Activated B cell treated with CpG ODN at 0.5 μM for 24 hours (primary cell): ENCODE measurements at regions not wholly inside any gene's neighbourhood (a gene's known extent, or its start where the extent isn't known, plus 50 kb on each side); places are given as distances from the start of the nearest gene placed in this dataset.

Source experiments
- ATAC-seq: fragments of 200-7000 bp; cut with Tn5 transposase; one replicate; pipeline ENCODE4 v1.10.0; 2021; ENCODE audit warnings: low read depth, mild to moderate bottlenecking, moderate library complexity
- CTCF ChIA-PET: fragments of 350-600 bp; sonication (Branson Sonifier 250); formaldehyde crosslinking; loops from one replicate; lab custom pipeline; 2021; ENCODE audit warnings: antibody characterized with exemption; lab: Charles Lee
- POLR2A ChIA-PET: fragments of 350-600 bp; sonication (Branson Sonifier 250); formaldehyde crosslinking; loops from one replicate; lab custom pipeline; 2021; ENCODE audit warnings: antibody characterized with exemption; lab: Charles Lee
- DNase-seq: peaks from one replicate; pipeline ENCODE4 v3.0.0; 2022
- H3K27ac Mint-ChIP-seq: one replicate; pipeline ENCODE4 v1.8.0; 2020; ENCODE audit warnings: mixed read lengths
- H3K27me3 Mint-ChIP-seq: one replicate; pipeline ENCODE4 v1.8.0; 2021; ENCODE audit warnings: mixed read lengths
- H3K36me3 Mint-ChIP-seq: one replicate; pipeline ENCODE4 v1.8.0; 2021; ENCODE audit warnings: low read depth, mixed read lengths
- H3K4me1 Mint-ChIP-seq: one replicate; pipeline ENCODE4 v1.8.0; 2021; ENCODE audit warnings: mixed read lengths
- H3K4me3 Mint-ChIP-seq: one replicate; pipeline ENCODE4 v1.8.0; 2020; ENCODE audit warnings: mild to moderate bottlenecking, mixed read lengths
- H3K9me3 Mint-ChIP-seq: one replicate; pipeline ENCODE4 v1.8.0; 2020; ENCODE audit warnings: mixed read lengths
- CTCF ChIP-seq: fragments of 200-600 bp; IDR thresholded peaks from one replicate; pipeline ENCODE4 v1.8.0; 2022; ENCODE audit warnings: antibody characterized with exemption, mild to moderate bottlenecking
- intact Hi-C: fragments of 100-400 bp; cut with micrococcal nuclease; formaldehyde crosslinking; loops from one replicate; pipeline ENCODE4 v1.15.1; 2024

GRCh38 chr5:147176422-147176821, 58.4 kb upstream of the STK32A start:
- H3K27ac Mint-ChIP-seq: no peak overlapping the region
- POLR2A ChIA-PET: no interaction called here
- no peak overlapping the region for H3K4me3 Mint-ChIP-seq
- H3K36me3 Mint-ChIP-seq: no peaks in the 10 kb centered on the region
- H3K4me1 Mint-ChIP-seq: no peaks in the 10 kb centered on the region
- no peaks in the 10 kb centered on the region for H3K27me3 Mint-ChIP-seq
- TF ChIP-seq CTCF: no peak
- DNase-seq (no peak), ATAC-seq (no peak)
- intact Hi-C loops: no loop called here
- CTCF ChIA-PET: no interaction called here
- H3K9me3 Mint-ChIP-seq: no peaks in the 10 kb centered on the region

GRCh38 chr5:147177125-147177840, 57.5 kb upstream of the STK32A start:
- ChIA-PET POLR2A (no interaction called here), CTCF (interaction anchor here (1.0 kb wide), 1 partner anchor 12 kb away, joined by 4 read pairs; no protein-coding TSS in a partner anchor)
- H3K4me1 Mint-ChIP-seq: no peaks in the 10 kb centered on the region
- H3K4me3 Mint-ChIP-seq: no peak overlapping the region
- H3K36me3 Mint-ChIP-seq: no peaks in the 10 kb centered on the region
- ATAC-seq: no peak
- no peak for TF ChIP-seq CTCF
- intact Hi-C loops: no loop called here
- H3K9me3 Mint-ChIP-seq: no peaks in the 10 kb centered on the region
- DNase-seq: no peak
- H3K27ac Mint-ChIP-seq: no peak overlapping the region
- no peaks in the 10 kb centered on the region for H3K27me3 Mint-ChIP-seq

GRCh38 chr5:147179562-147180147, 55.2 kb upstream of the STK32A start:
- ChIA-PET POLR2A (no interaction called here), CTCF (interaction anchor here (2.9 kb wide), 1 partner anchor 9 kb away, joined by 20 read pairs; no protein-coding TSS in a partner anchor)
- Mint-ChIP-seq H3K9me3 (no peaks in the 10 kb centered on the region), H3K36me3 (no peaks in the 10 kb centered on the region), H3K27me3 (no peaks in the 10 kb centered on the region), H3K27ac (no peak overlapping the region), H3K4me1 (no peaks in the 10 kb centered on the region), H3K4me3 (no peak overlapping the region)
- DNase-seq (no peak), ATAC-seq (no peak)
- no peak for TF ChIP-seq CTCF
- intact Hi-C loops: no loop called here

GRCh38 chr5:147180751-147181150, 54.1 kb upstream of the STK32A start:
- no peak for TF ChIP-seq CTCF
- ChIA-PET CTCF (interaction anchor here (2.9 kb wide), 1 partner anchor 8 kb away, joined by 20 read pairs; no protein-coding TSS in a partner anchor), POLR2A (no interaction called here)
- ATAC-seq: no peak
- Mint-ChIP-seq H3K36me3 (no peaks in the 10 kb centered on the region), H3K4me1 (no peaks in the 10 kb centered on the region), H3K27ac (no peak overlapping the region), H3K27me3 (no peaks in the 10 kb centered on the region), H3K4me3 (no peak overlapping the region), H3K9me3 (peaks cover 3% of the 10 kb centered on the region)
- intact Hi-C loops: no loop called here
- no peak for DNase-seq
